Natural killer cell treated with Interleukin-12 subunit alpha and Interleukin-12 subunit beta and Interleukin-15 and Interleukin-18, amount 100 ng/mL, for 72 hours (primary cell): ENCODE measurements at regions not wholly inside any gene's neighbourhood (a gene's known extent, or its start where the extent isn't known, plus 50 kb on each side); places are given as distances from the start of the nearest gene placed in this dataset.
"Not testable (repeated sequence)": the region's sequence is repeated elsewhere in the genome, so short reads cannot be mapped to it uniquely, and the experiment has no call there.

Source experiments
- ATAC-seq, 2 donors: fragments of 150-1000 bp; cut with Tn5 transposase in 1 of 2; sonication (Bioruptor Pico), chemical (Tn5 transposase) in 1 of 2; 2 replicates each; pipeline ENCODE4 v1.10.0; 2021
- DNase-seq: peaks from one replicate; pipeline ENCODE4 v3.0.0; 2022; ENCODE audit warnings: low spot score
- H3K27ac Mint-ChIP-seq, 2 donors: 1 replicate in 1 of 2; 2 replicates in 1 of 2; pipeline ENCODE4 v1.8.0; 2022; ENCODE audit warnings: mixed read lengths in 2 of 2, mild to moderate bottlenecking in 1 of 2, moderate library complexity in 1 of 2
- H3K27me3 Mint-ChIP-seq, 2 donors: 1 replicate in 1 of 2; 2 replicates in 1 of 2; pipeline ENCODE4 v1.8.0; 2022; ENCODE audit warnings: mixed read lengths in 2 of 2
- H3K36me3 Mint-ChIP-seq: one replicate; pipeline ENCODE4 v1.8.0; 2022; ENCODE audit warnings: mixed read lengths
- H3K4me1 Mint-ChIP-seq, 2 donors: 1 replicate in 1 of 2; 2 replicates in 1 of 2; pipeline ENCODE4 v1.8.0; 2022; ENCODE audit warnings: low read depth in 2 of 2, mixed read lengths in 2 of 2, mild to moderate bottlenecking in 1 of 2
- H3K4me3 Mint-ChIP-seq: one replicate; pipeline ENCODE4 v1.8.0; 2022; ENCODE audit warnings: mixed read lengths
- H3K9me3 Mint-ChIP-seq: 2 replicates; pipeline ENCODE4 v1.8.0; 2022; ENCODE audit warnings: mixed read lengths

DNA sequence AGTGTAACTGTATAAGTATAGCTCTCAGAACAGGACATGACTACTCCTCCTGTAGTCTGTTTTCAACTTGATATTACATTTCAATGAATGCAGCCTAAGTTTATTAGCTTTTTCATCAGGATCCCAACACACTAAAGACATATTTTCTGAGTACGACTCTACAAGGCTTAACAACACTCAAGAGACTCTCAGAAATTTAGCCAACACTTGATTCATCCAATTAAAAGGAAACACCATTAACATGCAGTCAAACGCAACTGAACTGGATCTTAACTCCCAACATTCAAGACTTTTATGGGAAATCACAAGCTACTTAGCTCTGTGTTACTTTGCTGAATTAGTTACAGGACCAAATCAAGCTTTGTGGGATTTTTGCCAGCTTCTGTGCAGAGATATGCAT, 65.2 kb upstream of the SGIP1 start:
- peaks cover 28 to 30% of the 10 kb centered on the region in 2 donors for H3K27me3 Mint-ChIP-seq
- DNase-seq (no peak), ATAC-seq (no peak)
- H3K9me3 Mint-ChIP-seq = no peaks in the 10 kb centered on the region
- H3K4me3 Mint-ChIP-seq = no peak overlapping the region
- no peaks in the 10 kb centered on the region for H3K4me1 Mint-ChIP-seq
- H3K36me3 Mint-ChIP-seq = no peaks in the 10 kb centered on the region
- H3K27ac Mint-ChIP-seq = no peak overlapping the region

DNA sequence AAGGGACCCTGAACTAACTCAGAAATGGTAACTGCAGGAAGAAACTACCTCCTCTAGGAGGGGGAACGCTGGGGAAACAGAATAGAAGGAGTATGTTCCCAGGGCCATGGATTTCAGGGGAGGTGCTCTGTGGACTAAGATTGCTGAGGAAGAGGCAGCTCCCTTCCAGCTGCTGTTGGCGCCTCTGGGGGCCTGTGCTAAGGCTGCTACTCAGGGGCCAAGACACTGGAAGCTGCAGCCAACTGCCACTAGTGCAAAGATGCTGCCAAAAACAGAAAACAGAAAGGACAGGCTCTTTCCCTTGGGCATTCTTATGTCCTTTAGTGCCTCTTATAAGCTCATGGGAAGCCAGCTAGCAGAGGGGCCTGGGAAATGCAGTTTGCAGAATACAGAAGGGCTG, 58.0 kb upstream of the SGIP1 start:
- H3K4me3 Mint-ChIP-seq = no peak overlapping the region
- DNase-seq = no peak
- H3K9me3 Mint-ChIP-seq = no peaks in the 10 kb centered on the region
- no peak overlapping the region for H3K27ac Mint-ChIP-seq
- no peak for ATAC-seq
- no peaks in the 10 kb centered on the region for H3K4me1 Mint-ChIP-seq
- no peaks in the 10 kb centered on the region for H3K36me3 Mint-ChIP-seq
- peaks cover 23 to 31% of the 10 kb centered on the region in 2 donors for H3K27me3 Mint-ChIP-seq

DNA sequence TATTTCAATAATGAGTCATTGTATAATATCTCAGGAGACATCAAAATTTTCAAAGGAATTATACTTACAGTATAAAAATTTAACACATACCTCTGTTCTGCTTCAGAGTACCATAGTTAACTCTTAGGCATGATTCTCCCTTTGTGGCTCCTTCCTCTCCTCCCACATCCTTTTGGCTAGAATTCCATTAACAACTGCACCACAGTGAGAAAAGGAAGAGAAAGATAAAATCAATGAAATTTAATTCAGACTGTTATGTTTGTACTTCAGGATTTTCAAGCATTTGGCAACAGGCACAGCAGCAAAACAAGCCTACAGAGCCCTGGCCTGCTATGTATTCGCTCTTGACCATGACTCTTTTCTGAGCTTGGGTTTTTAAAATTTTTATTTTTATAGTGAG, 57.2 kb upstream of the SGIP1 start:
- H3K27me3 Mint-ChIP-seq = peaks cover 19 to 30% of the 10 kb centered on the region in 2 donors
- no peaks in the 10 kb centered on the region for H3K36me3 Mint-ChIP-seq
- no peaks in the 10 kb centered on the region for H3K4me1 Mint-ChIP-seq
- H3K4me3 Mint-ChIP-seq = no peak overlapping the region
- ATAC-seq = no peak
- DNase-seq = no peak
- H3K9me3 Mint-ChIP-seq = no peaks in the 10 kb centered on the region
- no peak overlapping the region for H3K27ac Mint-ChIP-seq

DNA sequence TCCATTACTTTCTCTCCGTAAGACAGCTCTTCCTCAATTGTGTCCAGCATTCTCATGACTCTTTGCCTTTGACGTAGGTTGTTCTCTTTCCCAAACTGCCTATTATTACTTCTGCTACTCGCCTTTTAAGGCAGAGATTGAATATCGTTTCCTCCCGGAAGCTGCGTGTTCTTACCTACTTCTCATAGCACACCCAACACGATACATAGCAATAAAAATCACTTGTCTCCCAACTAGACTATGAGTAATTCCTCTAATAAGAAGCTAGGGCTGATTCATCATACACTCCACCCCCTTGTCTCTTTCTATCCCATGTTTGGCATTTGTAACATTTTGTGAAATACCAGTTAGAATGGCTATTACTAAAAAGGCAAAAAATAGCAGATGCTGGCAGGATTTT, 55.8 kb upstream of the SGIP1 start:
- H3K27ac Mint-ChIP-seq = no peak overlapping the region
- no peaks in the 10 kb centered on the region for H3K9me3 Mint-ChIP-seq
- no peak for DNase-seq
- no peak for ATAC-seq
- no peaks in the 10 kb centered on the region for H3K4me1 Mint-ChIP-seq
- no peak overlapping the region for H3K4me3 Mint-ChIP-seq
- no peaks in the 10 kb centered on the region for H3K36me3 Mint-ChIP-seq
- H3K27me3 Mint-ChIP-seq = peaks cover 15 to 26% of the 10 kb centered on the region in 2 donors

DNA sequence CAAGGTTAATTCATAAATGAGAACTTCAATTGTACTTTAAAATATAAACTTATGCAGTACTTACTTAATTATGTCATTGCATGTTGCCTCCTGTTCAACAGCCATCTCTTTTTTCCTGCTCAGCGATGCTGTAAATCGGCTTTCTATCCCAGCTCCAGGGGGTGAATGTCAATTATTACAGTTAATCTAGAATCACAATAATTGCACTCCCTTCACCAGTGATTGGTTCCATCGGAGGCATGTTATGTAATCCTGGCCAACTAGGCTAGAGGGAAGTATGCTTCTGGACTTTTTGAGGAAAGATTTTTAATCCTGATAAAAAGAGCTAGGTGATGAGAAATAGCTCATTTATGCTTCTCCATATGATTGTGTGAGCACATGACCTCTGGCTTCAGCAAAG, 53.8 kb upstream of the SGIP1 start:
- Mint-ChIP-seq H3K4me3 (no peak overlapping the region), H3K9me3 (no peaks in the 10 kb centered on the region), H3K36me3 (peaks cover 6% of the 10 kb centered on the region), H3K27me3 (peaks cover 14 to 31% of the 10 kb centered on the region in 2 donors), H3K27ac (no peak overlapping the region), H3K4me1 (no peaks in the 10 kb centered on the region)
- ATAC-seq (no peak), DNase-seq (no peak)

DNA sequence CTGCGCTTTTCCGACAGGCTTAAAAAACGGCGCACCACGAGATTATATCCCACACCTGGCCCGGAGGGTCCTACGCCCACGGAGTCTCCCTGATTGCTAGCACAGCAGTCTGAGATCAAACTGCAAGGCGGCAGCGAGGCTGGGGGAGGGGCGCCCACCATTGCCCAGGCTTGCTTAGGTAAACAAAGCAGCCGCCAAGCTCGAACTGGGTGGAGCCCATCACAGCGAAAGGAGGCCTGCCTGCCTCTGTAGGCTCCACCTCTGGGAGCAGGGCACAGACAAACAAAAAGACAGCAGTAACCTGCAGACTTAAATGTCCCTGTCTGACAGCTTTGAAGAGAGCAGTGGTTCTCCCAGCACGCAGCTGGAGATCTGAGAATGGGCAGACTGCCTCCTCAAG, 52.7 kb upstream of the SGIP1 start:
- not testable (repeated sequence) for ATAC-seq, H3K4me3 Mint-ChIP-seq, DNase-seq, H3K36me3 Mint-ChIP-seq, H3K4me1 Mint-ChIP-seq, H3K27ac Mint-ChIP-seq, H3K9me3 Mint-ChIP-seq
- peaks cover 7 to 22% of the 10 kb centered on the region in 2 donors for H3K27me3 Mint-ChIP-seq
